GM12878 (cell line): ENCODE measurements at regions not wholly inside any gene's neighbourhood (a gene's known extent, or its start where the extent isn't known, plus 50 kb on each side); places are given as distances from the start of the nearest gene placed in this dataset.

ENCODE experiments used
- ATAC-seq: fragments of 200-7000 bp; cut with Tn5 transposase; 3 replicates; pipeline ENCODE4 v1.9.1; 2020; ENCODE audit warnings: mild to moderate bottlenecking, moderate library complexity
- BruUV-seq: library from RNA; stranded (reverse); fragments of 400-500 nt; replicated peaks from 2 replicates; lab custom pipeline; 2021; lab: Mats Ljungman, UMichigan
- CTCF ChIA-PET: fragments of 300-600 bp; sonication (Branson Sonifier 250); formaldehyde crosslinking; extraction: SDS; loops from one replicate; lab custom pipeline; 2021; ENCODE audit warnings: inconsistent platforms; lab: Yijun Ruan, JAX
- POLR2A ChIA-PET: fragments of 350-600 bp; formaldehyde crosslinking; extraction: SDS; loops from one replicate; lab custom pipeline; 2021; ENCODE audit warnings: inconsistent platforms; lab: Charles Lee
- RAD21 ChIA-PET: fragments of 300-600 bp; sonication (Branson Sonifier 250); formaldehyde crosslinking; loops from one replicate; lab custom pipeline; 2023; ENCODE audit warnings: antibody characterized with exemption; ENCODE audit not compliant: unreplicated experiment; lab: Charles Lee
- SMC1A ChIA-PET: fragments of 300-600 bp; sonication (Branson Sonifier 250); formaldehyde crosslinking; loops from one replicate; lab custom pipeline; 2023; ENCODE audit not compliant: unreplicated experiment, uncharacterized antibody; lab: Charles Lee
- DNase-seq: peaks from one replicate; pipeline ENCODE4 v3.0.0-alpha.2; 2011; ENCODE audit warnings: low read depth, low spot score
- FAIRE-seq: peaks from 3 replicates; lab custom pipeline; 2011; peaks lifted over from hg19 to GRCh38; lab: Jason Lieb, UNC
- H2AFZ ChIP-seq: 2 replicates; pipeline ENCODE4 v1.6.0; 2011; ENCODE audit warnings: low read depth, low read length, control low read depth; ENCODE audit not compliant: control insufficient read depth
- H3K27ac ChIP-seq: 2 replicates; pipeline ENCODE4 v1.5.1; 2011; ENCODE audit warnings: control low read depth; ENCODE audit not compliant: control insufficient read depth, insufficient read depth
- H3K27me3 ChIP-seq, 2 experiments: replicated peaks in 1 of 2; 2 replicates each; pipeline versions ENCODE4 v1.6.0 to v1.6.1; 2011; ENCODE audit warnings: low read length in 1 of 2; ENCODE audit not compliant: control insufficient read depth in 2 of 2, insufficient read depth in 2 of 2
- H3K36me3 ChIP-seq, 2 experiments: 2 replicates each; pipeline ENCODE4 v1.5.1; 2011; ENCODE audit warnings: low read length in 1 of 2; ENCODE audit not compliant: control insufficient read depth in 2 of 2, insufficient read depth in 2 of 2
- H3K4me1 ChIP-seq: 2 replicates; pipeline ENCODE4 v1.6.1; 2011; ENCODE audit warnings: mild to moderate bottlenecking, low read length, moderate library complexity, mixed read lengths; ENCODE audit not compliant: control insufficient read depth, insufficient read depth
- H3K4me2 ChIP-seq: 2 replicates; pipeline ENCODE4 v1.6.0; 2011; ENCODE audit warnings: control low read depth; ENCODE audit not compliant: control insufficient read depth, insufficient read depth
- H3K4me3 ChIP-seq: fragments of 200-600 bp; sonication (generic); 2 replicates; pipeline ENCODE4 v1.5.1; 2016
- H3K79me2 ChIP-seq: 2 replicates; pipeline ENCODE4 v1.6.0; 2011; ENCODE audit warnings: low read length; ENCODE audit not compliant: control insufficient read depth, insufficient read depth
- H3K9ac ChIP-seq: 2 replicates; pipeline ENCODE4 v1.8.0; 2011; ENCODE audit warnings: low read length, control low read depth, mixed read lengths; ENCODE audit not compliant: control insufficient read depth, insufficient read depth
- H3K9me3 ChIP-seq: replicated peaks from 3 replicates; pipeline ENCODE4 v1.5.1; 2011; ENCODE audit warnings: mild to moderate bottlenecking, low read length; ENCODE audit not compliant: control insufficient read depth, insufficient read depth
- H4K20me1 ChIP-seq: 2 replicates; pipeline ENCODE4 v1.6.0; 2011; ENCODE audit not compliant: control insufficient read depth, insufficient read depth
- BCL11A ChIP-seq: IDR thresholded peaks from 2 replicates; pipeline ENCODE4 v1.6.1; 2011; ENCODE audit warnings: low read depth, low read length
- CBX3 ChIP-seq: fragments of 200-600 bp; sonication (generic); IDR thresholded peaks from 2 replicates; pipeline ENCODE4 v1.6.1; 2016; ENCODE audit warnings: low read depth, borderline replicate concordance
- CHD2 ChIP-seq: IDR thresholded peaks from 2 replicates; pipeline ENCODE4 v1.6.1; 2011; ENCODE audit warnings: low read depth, low read length, improper control_type of control experiment, borderline replicate concordance
- CREB1 ChIP-seq: IDR thresholded peaks from 2 replicates; pipeline ENCODE4 v1.6.1; 2012; ENCODE audit warnings: low read depth, mild to moderate bottlenecking, inconsistent platforms
- CTCF ChIP-seq, 3 experiments: IDR thresholded peaks in 2 of 3; conservative IDR thresholded peaks in 1 of 3; 2 replicates each; pipeline ENCODE4 v1.5.1; 2011; ENCODE audit warnings: low read depth in 3 of 3, low read length in 3 of 3, mild to moderate bottlenecking in 3 of 3, control low read depth in 2 of 3, moderate library complexity in 2 of 3, inconsistent platforms in 1 of 3, mixed read lengths in 1 of 3; ENCODE audit not compliant: control insufficient read depth in 2 of 3, insufficient read depth in 1 of 3; ENCODE audit errors: extremely low read depth in 1 of 3
- FOXM1 ChIP-seq: IDR thresholded peaks from 2 replicates; pipeline ENCODE4 v1.6.1; 2012; ENCODE audit warnings: low read depth, mild to moderate bottlenecking, inconsistent platforms, low read length, moderate library complexity
- RAD21 ChIP-seq: IDR thresholded peaks from 2 replicates; pipeline ENCODE4 v1.6.1; 2011; ENCODE audit warnings: mild to moderate bottlenecking, low read depth, low read length, moderate library complexity; ENCODE audit not compliant: insufficient read depth
- RAD51 ChIP-seq: fragments of 450-650 bp; IDR thresholded peaks from 2 replicates; pipeline ENCODE4 v1.6.1; 2016; ENCODE audit warnings: moderate library complexity, mild to moderate bottlenecking, inconsistent platforms
- USF2 ChIP-seq: IDR thresholded peaks from 2 replicates; pipeline ENCODE4 v1.6.1; 2011; ENCODE audit warnings: low read depth, low read length, improper control_type of control experiment, borderline replicate concordance
- ZBTB4 ChIP-seq: fragments of 450-650 bp; formaldehyde crosslinking; IDR thresholded peaks from 2 replicates; pipeline ENCODE4 v1.4.0; 2022; ENCODE audit warnings: mild to moderate bottlenecking, moderate library complexity
- WGBS: methylation state at CpG from one replicate; pipeline ENCODE4 v1.1.6; 2016; ENCODE audit warnings: low lambda C conversion rate; ENCODE audit not compliant: insufficient replicate concordance, insufficient coverage; ENCODE audit errors: missing lambda C conversion rate; 5-methylcytosine and 5-hydroxymethylcytosine counted together
- in situ Hi-C: fragments of 300-500 bp; cut with MboI; formaldehyde crosslinking; loops from 9 replicates; pipeline ENCODE4 v1.14.3; 2018; ENCODE audit warnings: mixed read lengths
- intact Hi-C: fragments of 100-400 bp; cut with micrococcal nuclease; formaldehyde crosslinking; loops from one replicate; pipeline ENCODE4 v1.14.2; 2022; ENCODE audit not compliant: unreplicated experiment

- CTCF ChIA-PET, result no interaction called here
- Histone ChIP-seq H3K4me3 (no peak overlapping the region), H3K4me1 (no peaks in the 10 kb centered on the region), H3K27ac (no peak overlapping the region), H3K9me3 (no peaks in the 10 kb centered on the region), H3K79me2 (no peaks in the 10 kb centered on the region), H2AFZ (no peak overlapping the region), H3K9ac (no peak overlapping the region), H3K4me2 (no peak overlapping the region), H3K27me3 (no peaks in the 10 kb centered on the region), H3K36me3 (no peaks in the 10 kb centered on the region), H4K20me1 (no peaks in the 10 kb centered on the region)
- in situ Hi-C loops (no loop called here), intact Hi-C loops (loop anchor here (10.0 kb wide), 1 partner anchor 533 kb away; no protein-coding TSS in a partner anchor)
- 0% methylated on average over 3 of the region's 3 CpGs for WGBS
- no peak for ATAC-seq
- no TSS peak for BruUV-seq
- POLR2A ChIA-PET, result no interaction called here
- RAD21 ChIA-PET, result no interaction called here
- no peak for FAIRE-seq
- SMC1A ChIA-PET, result no interaction called here
- TF ChIP-seq USF2 (no peak), CHD2 (no peak), FOXM1 (no peak), CBX3 (no peak), RAD51 (no peak), RAD21 (no peak), BCL11A (no peak), ZBTB4 (CRISPR knock-in tag) (no peak), CTCF (IDR thresholded peaks at IDR 0.05 in 2 of 3, conservative IDR thresholded peaks at IDR 0.05 in 1 of 3; ENCODE audit: control insufficient read depth in 2 of 3, extremely low read depth in 1 of 3, insufficient read depth in 1 of 3, low read depth in 3 of 3, low read length in 3 of 3) (no peak), CREB1 (no peak)
- DNase-seq, result no peak
Measured at GRCh38 chr4:31041385-31041784, 321.2 kb downstream of the PCDH7 start.
